GM23248 (cell line): ENCODE measurements at regions not wholly inside any gene's neighbourhood (a gene's known extent, or its start where the extent isn't known, plus 50 kb on each side); places are given as distances from the start of the nearest gene placed in this dataset.
"Not testable (repeated sequence)": the region's sequence is repeated elsewhere in the genome, so short reads cannot be mapped to it uniquely, and the experiment has no call there.

Experiments used
- EZH2 ChIP-seq: fragments of 200-600 bp; sonication (generic); IDR thresholded peaks from 2 replicates; pipeline ENCODE4 v1.6.1; 2018; ENCODE audit warnings: antibody characterized with exemption, mild to moderate bottlenecking; ENCODE audit not compliant: insufficient read depth, poor library complexity, severe bottlenecking
- EZH2phosphoT487 ChIP-seq: fragments of 200-600 bp; sonication (generic); IDR thresholded peaks from 2 replicates; pipeline ENCODE4 v1.6.1; 2018; ENCODE audit warnings: antibody characterized with exemption, moderate library complexity, mild to moderate bottlenecking, low read depth; ENCODE audit not compliant: insufficient read depth

DNA sequence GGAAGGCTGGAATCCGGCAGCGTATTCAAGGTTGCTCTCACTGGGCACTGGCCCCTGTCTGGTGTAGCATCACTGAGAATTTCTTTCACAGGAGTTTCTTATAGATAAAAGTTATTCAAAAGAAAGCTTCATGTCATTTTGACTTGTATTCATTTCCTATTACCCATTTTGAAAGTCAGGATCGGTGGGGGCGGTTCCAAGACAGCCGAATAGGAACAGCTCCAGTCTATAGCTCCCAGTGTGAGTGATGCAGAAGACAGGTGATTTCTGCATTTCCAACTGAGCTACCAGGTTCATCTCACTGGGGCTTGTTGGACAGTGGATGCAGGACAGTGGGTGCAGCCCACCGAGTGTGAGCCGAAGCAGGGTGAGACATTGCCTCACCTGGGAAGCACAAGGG, 51.5 kb upstream of the CDC42EP3 start:
- TF ChIP-seq EZH2phosphoT487, EZH2: not testable (repeated sequence)
